Endometrium (tissue), 2 donors: ENCODE measurements at regions not wholly inside any gene's neighbourhood (a gene's known extent, or its start where the extent isn't known, plus 50 kb on each side); places are given as distances from the start of the nearest gene placed in this dataset.
"Not testable (repeated sequence)": the region's sequence is repeated elsewhere in the genome, so short reads cannot be mapped to it uniquely, and the experiment has no call there.

Experiments used
- FAIRE-seq: peaks from 2 replicates; lab custom pipeline; 2012; peaks lifted over from hg19 to GRCh38; lab: Jason Lieb, UNC
- donor health status: control.
- donor health status: control.

DNA sequence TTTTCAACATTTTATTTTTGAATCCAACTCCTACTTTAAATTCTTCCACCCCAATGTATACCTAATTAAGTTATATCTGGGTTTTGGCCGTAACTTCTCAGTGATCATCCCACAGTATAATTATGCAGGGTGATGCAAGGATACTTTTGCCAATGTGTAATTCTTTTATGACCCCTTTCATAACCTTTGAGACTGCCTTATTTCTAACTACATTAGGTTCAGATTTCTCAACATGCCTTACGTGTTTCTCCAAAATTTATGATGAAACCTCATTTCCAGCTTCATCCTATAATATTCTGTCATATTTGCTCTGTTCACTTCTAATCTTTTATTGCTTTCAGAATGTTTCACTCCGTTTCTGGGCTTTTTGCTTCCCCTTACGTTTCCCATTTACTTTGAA is 1229.6 kb upstream of the ALCAM start:
- no peak for FAIRE-seq

DNA sequence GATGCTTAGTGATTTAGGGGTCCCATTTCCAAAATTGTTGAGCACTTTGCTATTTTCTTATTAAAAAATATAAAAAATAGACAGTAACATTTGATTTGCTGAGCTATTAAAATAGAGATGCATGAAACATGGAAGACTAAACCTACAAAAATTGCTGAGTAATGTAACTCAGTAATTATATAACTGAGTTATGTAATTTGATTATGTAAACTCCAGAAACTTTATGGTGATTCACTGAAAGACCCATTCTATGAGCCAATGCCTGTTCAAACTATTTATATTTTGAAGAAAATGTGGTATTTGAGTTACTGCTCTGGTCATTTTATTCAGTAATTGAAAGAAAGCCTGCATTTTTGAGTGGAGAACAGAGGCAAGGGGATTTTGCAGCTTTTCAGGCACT is 1221.5 kb upstream of the ALCAM start:
- FAIRE-seq: no peak

DNA sequence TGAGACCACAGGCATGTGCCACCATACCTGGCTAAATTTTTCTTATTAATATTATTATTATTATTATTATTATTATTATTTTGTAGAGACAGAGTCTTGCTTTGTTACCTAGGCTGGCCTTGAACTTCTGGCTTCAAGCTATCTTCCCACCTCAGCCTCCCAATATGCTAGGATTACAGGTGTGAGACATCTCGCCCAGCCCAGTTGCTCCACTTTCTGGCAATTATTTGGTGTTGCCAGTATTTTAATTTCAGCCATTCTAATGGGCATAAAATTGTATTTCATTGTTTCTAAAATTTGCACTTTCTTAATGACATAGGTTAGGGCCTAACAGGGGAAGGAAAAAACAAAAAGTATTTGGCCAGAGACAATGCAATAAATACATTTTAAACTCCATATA is 1217.6 kb upstream of the ALCAM start:
- no peak for FAIRE-seq

DNA sequence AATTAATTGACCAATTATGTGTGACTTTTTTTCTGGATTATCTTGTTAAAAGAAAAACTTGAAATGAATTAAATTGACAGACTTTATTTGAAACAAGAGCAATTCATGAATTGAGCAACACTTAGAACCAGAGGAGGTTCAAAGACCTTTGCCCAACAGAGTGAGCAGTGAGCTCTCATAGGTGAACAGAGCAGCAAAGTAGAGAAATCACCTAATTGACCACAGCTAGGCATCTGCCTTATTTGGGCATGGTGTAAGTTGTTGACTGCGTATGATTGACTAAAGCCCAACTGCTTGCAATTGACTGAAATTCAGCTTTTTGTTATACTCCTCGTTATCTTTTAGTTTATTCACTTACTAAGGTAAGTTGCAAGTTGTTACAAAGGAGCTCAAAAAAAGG is 1216.0 kb upstream of the ALCAM start:
- peak; percentile 82 for FAIRE-seq

DNA sequence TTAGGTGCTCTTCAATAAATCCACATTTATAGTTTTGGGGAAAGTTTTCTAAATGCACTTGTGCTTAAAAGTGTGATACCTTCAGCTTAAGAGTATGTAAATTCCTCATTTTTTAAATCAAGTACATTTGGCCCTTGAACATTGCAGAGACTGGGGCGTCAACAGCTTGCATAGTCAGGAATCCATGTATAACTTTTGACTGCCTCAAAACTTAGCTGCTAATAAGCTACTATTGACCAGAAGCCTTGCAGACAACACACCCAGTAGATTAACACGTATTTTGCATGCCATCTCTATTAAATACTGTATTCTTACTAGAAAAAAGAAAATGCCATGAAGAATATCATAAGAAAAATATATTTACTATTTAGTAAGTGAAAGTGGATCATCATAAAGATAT is 1211.8 kb upstream of the ALCAM start:
- FAIRE-seq: no peak

DNA sequence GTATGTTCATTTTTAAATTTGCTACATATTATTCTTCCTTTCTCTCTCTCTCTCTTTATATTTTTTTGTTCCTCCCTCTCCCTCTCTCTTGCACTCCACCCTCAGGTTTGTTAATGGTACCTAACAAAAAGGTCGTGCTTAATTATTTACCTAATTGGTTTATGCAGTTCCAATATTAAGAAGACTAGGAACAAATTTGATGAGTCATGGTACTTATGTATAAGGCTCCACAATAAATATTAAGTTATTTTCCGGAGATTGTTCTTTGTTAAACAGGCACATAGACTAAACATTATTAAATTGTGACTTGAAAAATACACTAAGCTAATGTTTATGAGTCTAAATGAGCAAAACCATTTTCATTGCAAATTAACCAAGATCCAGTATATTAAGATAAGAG is 1200.8 kb upstream of the ALCAM start:
- no peak for FAIRE-seq

DNA sequence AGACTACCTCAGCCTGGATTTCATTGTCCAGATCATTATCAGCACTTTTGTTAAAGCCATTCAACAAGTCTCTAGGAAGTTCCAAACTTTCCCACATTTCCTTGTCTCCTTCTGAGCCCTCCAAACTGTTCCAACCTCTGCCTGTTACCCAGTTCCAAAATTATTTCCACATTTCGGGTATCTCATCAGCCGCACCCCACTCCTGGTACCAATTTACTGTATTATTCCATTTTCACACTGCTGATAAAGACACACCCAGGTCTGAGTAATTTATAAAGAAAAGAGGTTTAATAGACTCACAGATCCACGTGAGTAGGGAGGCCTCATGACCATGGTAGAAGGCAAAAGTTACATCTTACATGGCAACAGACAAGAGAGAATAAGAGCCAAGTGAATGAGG is 1198.3 kb upstream of the ALCAM start:
- FAIRE-seq: no peak

DNA sequence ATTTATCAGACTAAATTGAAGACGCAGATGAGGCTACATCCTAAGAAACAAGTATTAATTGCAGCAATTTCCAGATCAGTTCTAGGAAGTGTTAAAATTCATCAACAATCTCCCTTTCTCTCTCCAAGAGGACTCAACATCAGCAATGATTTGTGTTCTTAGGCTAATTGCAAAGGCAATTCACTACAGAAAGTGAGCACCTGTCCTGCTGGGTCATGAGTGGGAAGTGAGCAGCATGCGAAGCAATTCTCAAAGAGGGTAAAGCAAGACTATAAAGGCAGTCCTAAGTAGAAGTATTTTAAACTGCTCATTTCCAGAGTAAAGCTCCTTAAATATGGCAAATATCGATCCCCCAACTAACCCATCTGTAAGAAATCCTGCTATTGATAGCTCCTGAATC is 1191.0 kb upstream of the ALCAM start:
- no peak for FAIRE-seq

DNA sequence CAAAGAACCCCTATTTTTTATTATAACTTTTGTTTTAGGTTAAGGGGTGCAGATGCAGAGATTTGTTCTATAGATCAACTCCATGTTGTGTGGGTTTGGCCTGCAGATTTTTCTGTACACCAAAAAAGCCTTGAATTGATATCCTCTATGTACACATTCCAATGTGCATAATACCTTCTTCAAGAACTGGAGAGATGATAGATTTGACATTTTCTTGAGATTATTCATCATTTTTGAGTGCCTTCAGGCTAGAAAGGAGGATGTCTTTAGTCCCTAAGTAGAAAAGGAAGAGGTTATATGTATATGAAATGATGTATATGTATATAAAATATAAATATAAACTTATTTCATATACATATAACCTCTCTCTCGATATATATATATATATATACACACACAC is 1190.0 kb upstream of the ALCAM start:
- FAIRE-seq: no peak

DNA sequence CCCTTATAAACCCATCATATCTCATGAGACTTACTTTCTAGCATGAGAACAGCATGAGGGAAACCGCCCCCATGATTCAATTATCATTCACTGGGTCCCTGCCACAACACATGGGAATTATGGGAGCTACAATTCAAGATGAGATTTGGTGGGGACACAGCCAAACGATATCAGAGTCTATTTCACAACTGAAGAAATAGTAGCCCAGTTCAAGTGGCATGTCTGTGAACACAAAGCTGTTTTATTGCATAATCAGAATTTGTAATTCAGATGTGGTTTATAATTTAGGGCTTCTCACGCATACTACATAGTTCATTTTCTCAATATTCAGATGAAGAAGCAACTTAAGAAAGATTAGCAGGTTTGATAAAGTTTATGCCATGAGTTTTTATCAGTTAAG is 1188.0 kb upstream of the ALCAM start:
- FAIRE-seq: no peak

DNA sequence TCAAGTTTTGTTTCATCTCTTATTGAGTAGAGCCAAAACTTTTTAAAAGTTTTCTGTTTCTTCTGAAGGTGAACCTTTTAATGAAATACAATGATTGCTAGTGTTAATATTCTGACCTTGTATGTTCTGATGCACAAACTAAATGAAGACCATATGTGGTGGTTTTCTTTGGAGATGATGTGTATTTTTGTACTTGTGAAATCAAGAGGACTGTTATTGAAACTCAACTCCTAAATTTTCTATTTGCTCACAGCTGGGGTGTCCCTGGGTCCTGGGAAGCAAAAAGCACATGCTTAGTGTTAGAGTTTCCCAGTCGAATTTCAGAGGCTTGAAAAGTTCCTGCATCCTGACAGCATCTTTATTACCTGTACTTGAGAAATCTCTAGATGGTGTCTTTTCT is 1185.8 kb upstream of the ALCAM start:
- FAIRE-seq: peak; percentile 87

DNA sequence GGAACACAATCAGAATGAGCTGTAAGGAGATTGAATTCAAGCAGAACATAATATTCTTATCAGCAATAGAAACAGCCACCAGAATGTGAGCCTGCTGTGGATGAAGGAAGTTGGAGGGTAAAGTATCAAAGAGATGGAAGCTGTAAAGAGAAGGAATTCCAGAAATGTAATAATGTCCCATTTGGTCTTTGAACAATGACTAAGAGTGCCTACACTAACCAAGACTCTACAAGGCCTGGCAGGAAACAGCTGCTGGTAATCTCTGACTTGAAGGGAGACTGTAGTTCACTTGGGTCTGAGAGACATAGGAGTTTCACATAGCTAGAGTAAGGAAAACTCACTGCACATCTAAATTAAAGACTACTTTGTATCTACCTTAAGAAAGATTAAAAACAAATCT is 1176.0 kb upstream of the ALCAM start:
- no peak for FAIRE-seq

DNA sequence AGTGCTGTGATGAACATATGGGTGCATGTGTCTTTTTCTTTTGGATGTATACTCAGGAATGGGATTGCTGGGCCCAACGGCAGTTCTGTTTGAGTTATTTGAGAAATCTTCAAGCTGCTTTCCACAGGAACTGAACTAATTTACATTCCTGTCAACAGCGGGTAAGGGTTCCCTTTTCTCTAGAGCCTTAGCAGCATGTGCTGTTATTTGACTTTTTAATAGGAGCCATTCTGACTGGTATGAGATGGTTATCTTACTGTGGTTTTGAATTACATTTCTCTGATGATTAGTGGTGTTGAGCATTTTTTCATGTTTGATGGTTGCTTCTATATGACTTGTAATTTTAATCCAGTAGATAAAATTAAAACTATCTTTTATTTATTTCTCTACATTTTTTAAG is 1168.6 kb upstream of the ALCAM start:
- FAIRE-seq: peak; percentile 76

DNA sequence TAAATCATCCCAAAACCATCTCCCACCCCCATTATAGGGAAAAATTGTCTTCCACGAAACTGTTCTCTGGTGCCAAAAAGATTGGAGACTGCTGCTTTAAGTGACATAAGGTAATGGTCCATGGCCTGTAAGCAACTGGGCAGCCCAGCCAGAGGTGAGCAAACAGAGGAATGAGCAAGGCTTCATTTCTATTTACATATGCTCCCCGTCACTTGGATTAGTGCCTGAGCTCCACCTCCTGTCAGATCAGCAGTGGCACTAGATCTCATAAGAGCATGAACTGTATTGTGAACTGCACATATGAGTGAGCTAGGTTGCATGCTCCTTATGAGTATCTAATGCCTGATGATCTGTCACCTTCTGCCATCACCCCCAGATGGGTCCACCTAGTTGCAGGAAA is 1159.8 kb upstream of the ALCAM start:
- FAIRE-seq: no peak

DNA sequence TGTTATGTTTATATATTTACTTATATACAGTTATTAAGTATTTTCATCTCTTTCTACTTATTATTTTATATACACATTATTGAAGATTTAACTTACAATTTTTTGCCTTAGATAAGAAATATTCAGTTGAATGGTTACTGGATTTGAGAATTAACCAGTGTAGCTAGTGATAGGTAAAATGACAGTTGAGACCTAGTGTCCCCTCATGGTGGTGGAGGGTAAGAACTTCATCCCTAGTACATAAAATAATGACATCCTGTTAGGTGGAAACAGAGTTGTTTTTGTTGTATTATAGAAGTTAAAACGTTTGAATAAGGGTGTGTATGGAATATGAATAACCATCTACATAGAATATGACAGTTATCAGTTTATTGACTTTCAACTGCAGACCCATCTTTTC is 1152.4 kb upstream of the ALCAM start:
- FAIRE-seq: no peak

DNA sequence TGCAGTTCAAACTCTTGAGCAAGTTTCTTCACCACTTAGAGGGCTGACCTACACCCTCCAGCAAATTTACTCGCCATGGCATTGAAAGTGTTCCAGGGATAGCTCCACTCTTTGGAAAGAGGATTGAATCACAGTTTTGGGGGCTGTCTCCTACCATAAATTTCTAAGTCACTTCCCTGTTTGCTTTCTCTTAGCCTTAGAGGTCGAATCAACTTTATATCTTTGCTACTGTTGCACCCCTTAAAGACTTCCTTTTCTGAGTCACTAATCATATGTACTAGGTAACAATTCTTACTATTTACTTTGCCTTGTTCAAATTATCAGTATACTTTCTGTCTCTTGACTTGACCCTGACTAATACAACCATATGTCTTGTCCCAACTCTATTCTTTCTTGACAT is 1151.8 kb upstream of the ALCAM start:
- FAIRE-seq: no peak

DNA sequence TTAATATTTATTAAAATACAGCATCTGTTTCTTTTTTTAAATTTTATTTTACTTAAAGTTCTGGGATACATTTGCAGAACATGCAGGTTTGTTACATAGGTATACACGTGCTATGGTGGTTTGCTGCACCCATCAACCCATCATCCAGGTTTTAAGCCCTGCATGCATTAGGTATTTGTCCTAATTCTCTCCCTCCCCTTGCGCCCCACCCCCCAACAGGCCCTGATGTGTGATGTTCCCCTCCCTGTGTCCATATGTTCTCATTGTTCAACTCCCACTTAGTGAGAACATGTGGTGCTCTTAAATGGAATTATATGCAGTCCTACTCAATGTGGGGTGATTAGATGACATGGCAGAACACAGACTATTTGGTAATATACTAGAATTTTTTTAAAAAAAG is 1147.7 kb upstream of the ALCAM start:
- not testable (repeated sequence) for FAIRE-seq

DNA sequence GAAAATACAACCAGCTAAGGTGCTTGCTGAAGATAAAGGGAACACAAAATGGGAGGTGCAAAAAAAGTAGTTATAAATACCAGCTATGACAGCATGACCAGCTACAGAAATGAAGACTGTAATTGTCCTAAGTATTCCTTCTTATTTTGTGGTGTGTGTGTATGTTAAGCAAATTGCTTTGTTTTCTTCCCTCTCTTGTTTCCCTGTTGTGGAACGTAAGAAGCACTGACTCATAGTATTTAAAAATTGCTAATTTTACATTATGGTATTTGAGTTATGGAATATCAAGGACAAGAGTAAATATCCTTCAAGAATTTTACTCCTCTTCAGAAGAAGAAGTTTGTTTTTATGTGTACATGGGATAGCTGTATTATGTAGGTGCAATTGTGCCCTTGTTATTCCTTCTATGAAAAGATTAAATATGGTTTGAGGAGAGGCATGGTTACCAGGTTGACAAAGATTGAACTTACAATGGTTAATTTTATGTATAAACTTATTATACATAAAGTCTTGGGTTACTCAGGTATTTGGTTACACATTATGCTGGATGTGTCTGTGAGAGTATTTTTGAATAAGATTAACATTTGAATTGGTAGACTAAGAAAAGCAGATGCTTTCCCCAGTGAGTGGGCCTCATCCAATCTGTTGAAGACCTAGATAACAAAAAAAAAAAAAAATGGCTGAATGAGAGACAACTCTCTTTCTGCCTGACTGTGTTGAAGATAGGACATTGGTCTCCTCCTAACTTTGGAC is 1132.1 kb upstream of the ALCAM start:
- FAIRE-seq: no peak

DNA sequence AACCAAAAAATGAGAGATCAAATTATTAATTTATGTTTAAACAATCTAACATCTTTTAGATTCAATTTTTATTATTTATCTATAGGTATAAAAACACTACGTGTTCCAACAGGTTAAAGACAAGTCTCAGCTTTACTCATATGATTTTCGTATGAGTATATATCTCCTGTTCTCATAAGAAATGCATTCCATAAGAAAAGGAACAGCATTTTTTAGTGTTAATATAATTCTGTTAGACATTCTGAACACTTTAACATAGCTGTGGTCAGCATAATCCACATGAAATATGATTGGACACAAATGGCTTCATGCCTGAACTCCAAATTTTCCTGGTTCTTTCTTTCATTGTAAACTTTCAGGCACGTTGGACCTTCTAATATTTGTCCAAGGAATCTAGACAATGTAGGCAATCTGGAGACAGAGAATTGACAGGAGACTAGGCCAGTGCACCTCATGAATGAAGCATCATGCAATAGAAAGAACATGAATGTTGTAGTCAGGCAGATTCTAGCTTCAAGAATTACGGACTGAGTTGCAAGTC is 1122.0 kb upstream of the ALCAM start:
- FAIRE-seq: peak; percentile 64

DNA sequence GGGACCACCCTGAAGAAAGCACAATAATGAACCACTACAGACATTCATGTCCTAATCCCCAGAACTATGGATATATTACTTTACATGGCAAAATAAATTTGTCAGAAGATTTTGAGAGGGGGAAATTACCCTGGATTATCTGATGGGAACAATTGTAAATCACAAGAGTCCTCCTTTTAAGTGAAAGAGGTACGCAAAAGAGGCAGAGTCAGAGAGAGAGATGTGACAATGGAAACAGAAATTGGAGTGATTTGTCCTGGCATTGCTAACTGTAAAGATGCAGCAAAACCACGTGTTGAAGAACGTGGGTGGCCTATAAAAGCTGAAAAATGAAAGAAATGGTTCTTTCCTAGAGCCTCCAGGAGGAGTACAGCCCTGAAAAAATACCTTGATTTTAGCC is 1121.4 kb upstream of the ALCAM start:
- no peak for FAIRE-seq

DNA sequence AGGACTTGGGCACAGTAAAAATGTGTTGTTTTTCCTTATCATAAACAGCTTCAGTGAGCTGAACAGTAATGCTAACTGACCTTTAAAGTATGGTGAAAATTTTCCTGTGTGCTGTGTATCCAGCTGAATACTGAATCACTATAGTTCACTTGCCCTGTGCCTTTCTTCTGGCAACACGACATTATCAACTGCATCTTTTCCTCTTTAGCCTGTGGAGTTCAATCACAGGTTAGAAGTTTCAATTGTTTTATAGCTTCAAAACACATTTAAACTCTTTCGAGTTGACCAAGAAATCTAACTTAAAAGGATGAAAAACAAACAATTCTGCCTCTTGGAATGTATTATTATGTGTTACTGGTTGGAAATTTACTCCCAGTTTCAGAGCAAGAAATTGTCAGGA is 1120.7 kb upstream of the ALCAM start:
- FAIRE-seq: peak; percentile 98

DNA sequence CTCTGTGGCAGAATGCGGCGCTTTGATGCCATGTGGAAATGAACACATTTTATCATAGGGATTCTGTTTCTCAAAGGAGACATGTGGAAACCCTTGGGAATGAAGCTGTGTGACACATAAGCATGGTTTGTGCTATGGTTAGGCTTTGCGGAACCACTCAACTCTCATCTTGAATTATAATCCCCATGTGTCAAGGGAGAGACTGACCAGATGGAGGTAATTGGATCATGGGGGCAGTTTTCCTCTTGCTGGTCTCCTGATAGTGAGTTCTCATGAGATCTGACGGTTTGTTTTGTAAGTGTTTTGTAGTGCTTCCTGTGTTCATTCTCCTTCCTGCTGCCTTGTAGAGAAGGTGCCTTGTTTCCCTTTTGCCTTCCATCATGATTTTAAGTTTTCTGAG is 1109.2 kb upstream of the ALCAM start:
- no peak for FAIRE-seq

DNA sequence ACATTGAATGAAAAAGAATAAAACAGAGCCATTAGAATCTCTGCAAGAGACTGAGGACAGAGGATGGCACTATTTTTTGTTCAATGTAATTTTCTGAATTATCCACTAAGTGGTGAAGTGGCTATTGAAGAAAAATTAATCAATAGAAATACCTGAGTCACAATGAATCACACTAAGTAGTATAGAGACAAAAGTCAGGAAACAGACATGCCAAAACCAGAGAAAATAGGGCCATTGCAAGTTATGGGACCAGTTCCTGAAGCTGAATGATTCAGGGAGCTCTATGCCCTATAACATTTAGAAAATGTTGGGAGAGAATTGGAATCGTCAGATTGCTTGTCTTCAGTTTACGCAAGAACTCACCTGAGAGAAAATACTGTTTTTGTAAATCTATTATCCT is 1103.2 kb upstream of the ALCAM start:
- FAIRE-seq: no peak

DNA sequence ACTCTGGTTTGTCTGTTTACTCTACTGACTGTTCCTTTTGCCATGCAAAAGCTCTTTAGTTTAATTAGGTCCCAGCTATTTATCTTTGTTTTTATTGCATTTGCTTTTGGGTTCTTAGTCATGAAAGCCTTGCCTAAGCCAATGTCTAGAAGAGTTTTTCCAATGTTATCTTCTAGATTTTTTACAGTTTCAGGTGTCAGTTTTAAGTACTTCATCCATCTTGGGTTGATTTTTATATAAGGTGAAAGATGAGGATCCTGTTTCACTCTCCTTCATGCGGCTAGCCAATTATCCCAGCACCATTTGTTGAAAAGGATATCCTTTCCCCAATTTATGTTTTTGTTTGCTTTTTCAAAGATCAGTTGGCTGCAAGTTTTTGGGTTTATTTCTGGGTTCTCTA is 1100.5 kb upstream of the ALCAM start:
- not testable (repeated sequence) for FAIRE-seq

DNA sequence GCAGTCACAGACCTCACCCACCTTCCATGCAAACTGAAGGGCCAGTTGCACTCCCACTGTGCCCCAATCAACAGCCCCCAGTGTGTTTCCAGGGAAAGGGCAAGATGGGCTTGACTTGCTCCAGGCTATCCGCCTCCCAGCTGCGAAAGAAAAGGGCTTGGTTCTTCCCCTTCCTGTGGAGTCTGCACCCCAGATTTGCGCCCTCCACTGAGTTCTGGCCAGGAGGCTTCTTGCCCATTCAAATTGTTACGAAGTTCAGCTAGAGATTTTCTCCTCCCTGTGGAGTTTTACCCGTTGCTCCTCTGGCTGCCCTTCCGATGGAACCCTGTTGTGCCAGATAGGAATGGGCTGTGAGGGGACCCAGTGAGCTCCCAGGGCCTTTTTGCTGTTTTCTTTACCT is 1096.9 kb upstream of the ALCAM start:
- FAIRE-seq: no peak
